ENCODE measurements at regions not wholly inside any gene's neighbourhood (a gene's known extent, or its start where the extent isn't known, plus 50 kb on each side); places are given as distances from the start of the nearest gene placed in this dataset.
"Not testable (repeated sequence)": the region's sequence is repeated elsewhere in the genome, so short reads cannot be mapped to it uniquely, and the experiment has no call there.

DNA sequence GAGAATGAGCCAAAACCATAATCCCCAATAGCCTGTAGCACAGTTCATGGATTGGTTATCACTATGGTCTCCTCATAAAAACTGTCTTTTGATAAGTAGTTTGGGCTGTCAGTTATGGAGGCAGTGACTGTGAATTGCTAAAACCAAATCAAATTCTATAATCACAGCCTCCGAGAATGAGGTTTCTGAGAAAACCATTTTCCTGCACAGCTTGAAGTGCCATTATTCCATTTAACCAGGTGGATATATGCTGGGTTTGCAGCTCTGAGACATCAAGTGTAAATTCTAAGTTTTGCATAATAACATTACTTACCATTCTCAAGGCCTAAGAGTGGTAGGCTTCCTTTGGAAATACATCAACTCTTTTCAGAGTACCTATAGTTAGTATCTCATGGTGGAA is 485.4 kb downstream of the FRK start:
- DNase-seq (ENCODE audit: insufficient read length, low spot score) (no peak), FAIRE-seq (no peak)

DNA sequence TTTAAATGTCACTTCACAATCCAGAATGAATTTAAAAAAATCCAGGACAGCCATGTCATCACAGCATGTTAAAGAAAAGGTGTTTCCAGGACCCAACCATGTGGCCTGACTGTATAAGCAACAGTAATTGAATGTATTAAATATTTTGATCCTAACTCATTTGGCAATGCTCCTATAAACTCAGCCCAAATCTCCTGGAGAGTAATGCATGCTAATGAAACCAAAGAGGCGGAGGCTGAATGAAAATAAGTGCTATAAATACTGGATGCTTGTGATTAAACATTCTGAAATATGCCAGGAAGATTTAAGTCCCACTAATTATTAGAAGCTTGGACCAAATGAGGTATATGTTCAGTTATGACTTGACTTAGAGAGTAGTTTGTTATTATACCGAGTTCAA is 486.8 kb downstream of the FRK start:
- DNase-seq (ENCODE audit: insufficient read length, low spot score), result no peak
- no peak for FAIRE-seq

- no peak for FAIRE-seq
- no peak for DNase-seq (ENCODE audit: insufficient read length, low spot score)
These were observed 490.4 kb downstream of the FRK start for GRCh38 chr6:115570331-115570730.

- DNase-seq (ENCODE audit: insufficient read length, low spot score), result no peak
- no peak for FAIRE-seq
These were observed 506.6 kb downstream of the FRK start for GRCh38 chr6:115554060-115554459.

GRCh38 chr6:115551527-115551926 is 509.2 kb downstream of the FRK start:
- DNase-seq (ENCODE audit: insufficient read length, low spot score) (no peak), FAIRE-seq (no peak)

- FAIRE-seq (no peak), DNase-seq (ENCODE audit: insufficient read length, low spot score) (no peak)
These were observed 515.1 kb downstream of the FRK start for GRCh38 chr6:115545672-115545986.

GRCh38 chr6:115544765-115545671 is 515.7 kb downstream of the FRK start:
- DNase-seq (ENCODE audit: insufficient read length, low spot score) (peak; percentile 7), FAIRE-seq (no peak)

GRCh38 chr6:115540077-115540869 is 520.4 kb downstream of the FRK start:
- FAIRE-seq (no peak), DNase-seq (ENCODE audit: insufficient read length, low spot score) (no peak)

GRCh38 chr6:115539531-115539930 is 521.2 kb downstream of the FRK start:
- no peak for DNase-seq (ENCODE audit: insufficient read length, low spot score)
- FAIRE-seq, result no peak

- DNase-seq (ENCODE audit: insufficient read length, low spot score), result no peak
- no peak for FAIRE-seq
These were observed 535.9 kb downstream of the FRK start for GRCh38 chr6:115524821-115525220.

- not testable (repeated sequence) for FAIRE-seq; DNase-seq (ENCODE audit: insufficient read length, low spot score)
These were observed 538.9 kb downstream of the FRK start for GRCh38 chr6:115521747-115522146.

DNA sequence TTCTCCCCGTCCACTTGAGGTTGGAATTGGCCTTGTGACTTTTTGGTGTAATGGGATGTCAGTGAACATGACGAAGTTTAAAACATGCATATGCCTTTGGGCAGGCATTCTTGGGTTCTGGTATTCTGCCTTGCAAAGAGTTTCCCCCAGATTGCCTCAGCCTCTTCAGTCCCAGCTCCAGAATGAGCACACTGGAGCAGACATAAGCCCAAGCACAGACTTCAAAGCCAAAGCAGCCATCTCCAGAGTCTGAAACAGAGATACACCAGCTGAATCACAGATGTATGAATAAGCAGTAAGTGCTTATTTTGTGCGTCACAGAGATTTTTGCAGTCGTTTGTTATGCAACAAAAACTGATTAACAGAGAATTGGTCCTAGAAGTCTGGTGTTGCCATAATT is 546.0 kb downstream of the FRK start:
- no peak for FAIRE-seq

GRCh38 chr6:115512923-115513322 is 547.8 kb downstream of the FRK start:
- FAIRE-seq, result no peak
- DNase-seq (ENCODE audit: insufficient read length, low spot score), result no peak

More for the DNA sequence above, 546.0 kb downstream of the FRK start:
- DNase-seq (ENCODE audit: insufficient read length, low spot score), result no peak

DNA sequence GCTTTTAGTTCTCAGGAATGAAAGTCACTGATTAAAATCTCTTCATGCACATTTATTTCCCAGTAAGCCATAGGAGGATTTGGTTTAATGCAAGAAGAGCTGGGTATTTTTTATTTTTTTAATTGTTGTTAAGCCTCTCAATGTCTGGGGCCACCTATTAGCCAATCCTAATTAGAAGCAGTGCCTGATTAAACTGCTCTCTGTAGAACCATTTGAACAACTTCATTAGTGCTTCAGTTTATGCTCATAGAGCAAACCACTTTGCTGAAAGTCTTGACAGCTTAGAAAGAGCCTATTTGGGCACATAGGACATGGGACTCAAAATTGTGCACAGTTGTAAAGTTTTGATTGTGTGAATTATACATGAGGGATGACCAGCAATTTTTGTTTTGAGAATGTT is 548.9 kb downstream of the FRK start:
- DNase-seq (ENCODE audit: insufficient read length, low spot score), result no peak
- FAIRE-seq, result no peak

GRCh38 chr6:115502432-115502831 is 558.3 kb downstream of the FRK start:
- FAIRE-seq, result not testable (repeated sequence)

GRCh38 chr6:115495184-115495583 is 565.5 kb downstream of the FRK start:
- DNase-seq (ENCODE audit: insufficient read length, low spot score) (no peak), FAIRE-seq (no peak)

More at GRCh38 chr6:115502432-115502831, 558.3 kb downstream of the FRK start:
- DNase-seq (ENCODE audit: insufficient read length, low spot score), result not testable (repeated sequence)

GRCh38 chr6:115487331-115487730 is 573.4 kb downstream of the FRK start:
- DNase-seq (ENCODE audit: insufficient read length, low spot score) (no peak), FAIRE-seq (no peak)

- FAIRE-seq, result no peak
- DNase-seq (ENCODE audit: insufficient read length, low spot score), result no peak
These were observed 575.3 kb downstream of the FRK start for GRCh38 chr6:115485400-115485799.

- not testable (repeated sequence) for FAIRE-seq; DNase-seq (ENCODE audit: insufficient read length, low spot score)
These were observed 580.1 kb downstream of the FRK start for GRCh38 chr6:115480543-115480942.

DNA sequence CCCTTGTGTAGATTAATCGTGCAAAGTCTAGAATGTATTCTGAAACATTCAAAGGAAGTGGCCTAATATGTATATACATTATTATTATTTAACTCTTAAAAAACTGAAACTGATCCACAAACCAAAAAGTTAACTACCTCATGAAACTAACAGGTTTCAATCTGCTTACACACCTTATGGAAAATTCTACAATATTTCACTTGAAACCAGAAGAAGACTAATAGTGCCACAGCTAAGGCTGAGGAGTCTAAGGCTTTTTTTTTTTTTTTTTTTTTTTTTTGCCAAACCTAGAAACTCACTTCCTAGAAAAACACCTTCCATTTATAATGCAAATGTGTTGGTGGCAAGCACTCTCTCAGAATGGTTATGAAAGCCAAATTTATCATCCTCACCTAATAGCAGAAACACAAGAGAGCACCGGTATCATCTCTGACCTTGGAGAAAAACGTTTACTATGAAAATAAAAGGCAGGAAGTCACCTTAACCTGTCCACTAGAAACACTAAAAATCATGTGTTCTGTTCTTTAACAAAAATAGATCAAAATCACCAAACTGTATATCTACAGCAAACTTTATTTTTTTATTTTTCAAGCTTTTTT is 586.1 kb downstream of the FRK start:
- no peak for DNase-seq (ENCODE audit: insufficient read length, low spot score)
- no peak for FAIRE-seq

- FAIRE-seq (no peak), DNase-seq (ENCODE audit: insufficient read length, low spot score) (no peak)
These were observed 592.3 kb downstream of the FRK start for GRCh38 chr6:115468272-115469005.

Data from HTR-8/SVneo (cell line).